RWPE2 (cell line): ENCODE measurements at regions not wholly inside any gene's neighbourhood (a gene's known extent, or its start where the extent isn't known, plus 50 kb on each side); places are given as distances from the start of the nearest gene placed in this dataset.

ENCODE experiments used
- ATAC-seq: fragments of 200-7000 bp; cut with Tn5 transposase; 3 replicates; pipeline ENCODE4 v1.9.1; 2021; ENCODE audit warnings: low read depth
- DNase-seq: peaks from one replicate; pipeline ENCODE4 v3.0.0-alpha.2; 2020; ENCODE audit warnings: low spot score
- H3K27ac ChIP-seq: fragments of 450-650 bp; 2 replicates; pipeline ENCODE4 v1.5.1; 2017; ENCODE audit warnings: mild to moderate bottlenecking; ENCODE audit not compliant: poor library complexity, severe bottlenecking
- H3K27me3 ChIP-seq: fragments of 250-450 bp; sonication (Bioruptor Pico); 2 replicates; pipeline ENCODE4 v1.5.1; 2021; ENCODE audit warnings: mild to moderate bottlenecking, moderate library complexity; ENCODE audit not compliant: insufficient read depth, poor library complexity, severe bottlenecking
- H3K36me3 ChIP-seq: fragments of 250-450 bp; sonication (Bioruptor Pico); 2 replicates; pipeline ENCODE4 v1.5.1; 2020; ENCODE audit warnings: low read depth, mild to moderate bottlenecking, moderate library complexity
- H3K4me1 ChIP-seq: fragments of 250-450 bp; sonication (Bioruptor Pico); 2 replicates; pipeline ENCODE4 v1.5.1; 2021; ENCODE audit warnings: mild to moderate bottlenecking, moderate library complexity; ENCODE audit not compliant: insufficient read depth, poor library complexity, severe bottlenecking
- H3K4me3 ChIP-seq: fragments of 250-450 bp; sonication (Bioruptor Pico); 2 replicates; pipeline ENCODE4 v1.5.1; 2021; ENCODE audit warnings: mild to moderate bottlenecking, moderate library complexity; ENCODE audit not compliant: severe bottlenecking
- H3K9me3 ChIP-seq: fragments of 250-450 bp; sonication (Bioruptor Pico); 2 replicates; pipeline ENCODE4 v1.5.1; 2021; ENCODE audit warnings: mild to moderate bottlenecking, moderate library complexity; ENCODE audit not compliant: severe bottlenecking
- TF ChIP-seq, protein P1 (sequence below): fragments of 450-650 bp; IDR thresholded peaks from one replicate; pipeline ENCODE4 v1.5.1; 2017; ENCODE audit warnings: mild to moderate bottlenecking, moderate library complexity; ENCODE audit not compliant: poor library complexity, severe bottlenecking

DNA sequence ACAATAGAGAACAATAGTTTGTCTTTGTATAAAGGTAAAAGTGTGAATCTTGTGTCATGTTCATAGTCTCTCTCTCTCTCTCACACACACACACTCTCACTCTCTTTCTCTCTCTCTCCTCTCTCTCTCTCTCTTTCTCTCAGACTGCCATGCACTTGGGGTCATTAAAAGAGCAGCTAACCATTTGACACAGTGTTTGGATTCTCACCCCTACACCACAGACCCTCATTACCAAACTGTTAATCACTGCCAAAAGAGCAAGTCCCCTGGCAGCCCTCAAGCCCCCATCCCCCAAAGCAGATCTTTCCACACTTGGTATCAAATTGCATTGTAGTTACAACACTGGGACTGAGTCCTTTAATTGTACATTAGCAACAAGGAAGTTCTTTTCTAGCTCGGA is 305.8 kb upstream of the RSPO3 start:
- Histone ChIP-seq H3K36me3 (no peaks in the 10 kb centered on the region), H3K9me3 (no peaks in the 10 kb centered on the region), H3K4me1 (no peaks in the 10 kb centered on the region), H3K27ac (no peak overlapping the region), H3K27me3 (no peaks in the 10 kb centered on the region), H3K4me3 (no peak overlapping the region)
- TF ChIP-seq, protein P1, sequence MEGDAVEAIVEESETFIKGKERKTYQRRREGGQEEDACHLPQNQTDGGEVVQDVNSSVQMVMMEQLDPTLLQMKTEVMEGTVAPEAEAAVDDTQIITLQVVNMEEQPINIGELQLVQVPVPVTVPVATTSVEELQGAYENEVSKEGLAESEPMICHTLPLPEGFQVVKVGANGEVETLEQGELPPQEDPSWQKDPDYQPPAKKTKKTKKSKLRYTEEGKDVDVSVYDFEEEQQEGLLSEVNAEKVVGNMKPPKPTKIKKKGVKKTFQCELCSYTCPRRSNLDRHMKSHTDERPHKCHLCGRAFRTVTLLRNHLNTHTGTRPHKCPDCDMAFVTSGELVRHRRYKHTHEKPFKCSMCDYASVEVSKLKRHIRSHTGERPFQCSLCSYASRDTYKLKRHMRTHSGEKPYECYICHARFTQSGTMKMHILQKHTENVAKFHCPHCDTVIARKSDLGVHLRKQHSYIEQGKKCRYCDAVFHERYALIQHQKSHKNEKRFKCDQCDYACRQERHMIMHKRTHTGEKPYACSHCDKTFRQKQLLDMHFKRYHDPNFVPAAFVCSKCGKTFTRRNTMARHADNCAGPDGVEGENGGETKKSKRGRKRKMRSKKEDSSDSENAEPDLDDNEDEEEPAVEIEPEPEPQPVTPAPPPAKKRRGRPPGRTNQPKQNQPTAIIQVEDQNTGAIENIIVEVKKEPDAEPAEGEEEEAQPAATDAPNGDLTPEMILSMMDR, result no peak
- ATAC-seq, result no peak
- no peak for DNase-seq

DNA sequence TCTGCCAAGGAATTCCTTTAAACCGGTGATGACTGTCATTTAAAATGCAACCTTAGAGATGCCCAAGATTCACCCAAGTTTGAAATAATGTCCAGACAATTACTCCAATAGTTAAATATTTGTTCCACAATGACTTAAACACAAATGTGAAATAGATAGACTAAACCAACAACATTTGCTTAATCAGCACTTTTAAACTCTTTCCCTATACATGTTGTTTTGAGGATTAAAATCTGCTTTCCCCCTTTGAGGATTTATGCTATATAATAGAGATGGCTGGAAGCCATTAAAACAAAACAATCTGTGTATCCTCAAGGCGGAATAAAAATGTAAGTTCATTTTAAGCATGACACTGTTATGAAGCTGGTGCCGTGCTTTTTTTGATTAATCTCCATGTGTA is 297.8 kb upstream of the RSPO3 start:
- Histone ChIP-seq H3K27ac (no peak overlapping the region), H3K4me3 (no peak overlapping the region), H3K27me3 (peaks cover 4% of the 10 kb centered on the region), H3K36me3 (no peaks in the 10 kb centered on the region), H3K9me3 (no peaks in the 10 kb centered on the region), H3K4me1 (no peaks in the 10 kb centered on the region)
- TF ChIP-seq, protein P1, result no peak
- no peak for DNase-seq
- ATAC-seq, result no peak

DNA sequence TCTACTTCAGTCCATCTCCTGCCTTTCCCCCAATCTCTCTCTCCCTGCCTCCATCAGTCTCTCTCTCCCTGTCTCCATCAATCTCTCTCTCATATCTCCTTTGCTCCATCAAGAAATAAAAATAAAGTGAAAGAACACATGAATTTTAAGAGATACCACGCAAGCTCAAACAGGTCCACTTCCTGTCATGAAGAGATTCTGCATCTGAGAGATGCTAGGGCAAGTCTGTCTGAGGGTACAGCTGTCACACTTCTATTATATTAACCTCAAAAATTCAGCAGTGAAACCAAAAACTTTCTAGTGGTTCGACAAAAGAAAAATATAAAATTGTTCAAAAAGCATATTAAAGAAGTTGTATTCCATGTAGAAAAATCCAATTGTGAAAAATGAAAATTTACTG is 296.8 kb upstream of the RSPO3 start:
- Histone ChIP-seq H3K4me3 (no peak overlapping the region), H3K27ac (no peak overlapping the region), H3K9me3 (no peaks in the 10 kb centered on the region), H3K4me1 (no peaks in the 10 kb centered on the region), H3K36me3 (no peaks in the 10 kb centered on the region), H3K27me3 (peaks cover 4% of the 10 kb centered on the region)
- ATAC-seq (no peak), DNase-seq (no peak)
- TF ChIP-seq, protein P1, result no peak

DNA sequence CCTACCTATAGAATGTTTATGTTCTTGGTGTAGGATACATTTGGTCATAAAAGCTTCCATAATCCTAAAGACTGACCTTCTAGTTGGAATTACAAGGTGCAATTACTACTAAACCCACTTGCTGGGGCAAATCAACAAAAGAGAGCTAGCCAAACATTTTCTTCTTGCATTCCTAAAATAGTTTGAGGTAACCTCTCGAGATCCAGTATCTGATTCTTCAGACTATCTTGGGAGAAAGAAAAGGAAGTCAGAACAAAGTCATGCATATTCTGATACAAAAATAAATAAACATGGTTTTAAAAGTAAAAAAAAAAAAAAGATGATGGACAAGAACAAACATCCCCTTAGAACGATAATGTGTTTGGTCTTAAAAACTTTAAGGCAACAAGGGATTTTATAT is 294.2 kb upstream of the RSPO3 start:
- TF ChIP-seq, protein P1, result no peak
- Histone ChIP-seq H3K4me1 (no peaks in the 10 kb centered on the region), H3K4me3 (no peak overlapping the region), H3K36me3 (no peaks in the 10 kb centered on the region), H3K27ac (no peak overlapping the region), H3K9me3 (no peaks in the 10 kb centered on the region), H3K27me3 (peaks cover 4% of the 10 kb centered on the region)
- ATAC-seq, result no peak
- no peak for DNase-seq

DNA sequence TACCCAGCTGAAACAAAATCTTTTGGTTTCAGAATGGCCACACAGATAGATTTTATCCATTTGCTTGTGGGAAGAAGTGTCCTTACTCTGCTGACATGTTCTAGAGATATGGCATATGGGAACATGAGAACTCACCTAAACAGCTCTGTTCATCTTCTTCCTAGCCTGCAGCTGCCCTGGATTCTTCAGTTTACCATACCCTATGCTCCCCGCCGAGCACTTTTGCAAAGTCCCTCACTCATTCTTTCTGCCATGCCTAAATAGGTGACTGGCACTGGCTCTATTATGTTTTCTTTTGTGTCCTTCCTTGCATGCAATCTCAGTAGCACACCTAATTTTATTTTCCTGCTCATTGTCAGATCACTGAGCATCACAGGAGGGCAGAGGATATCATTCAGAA is 293.7 kb upstream of the RSPO3 start:
- H3K36me3 ChIP-seq, result no peaks in the 10 kb centered on the region
- ATAC-seq (no peak), DNase-seq (no peak)
- no peaks in the 10 kb centered on the region for H3K4me1 ChIP-seq
- no peaks in the 10 kb centered on the region for H3K9me3 ChIP-seq
- no peak overlapping the region for H3K27ac ChIP-seq
- TF ChIP-seq, protein P1, result no peak
- no peak overlapping the region for H3K4me3 ChIP-seq
- peaks cover 4% of the 10 kb centered on the region for H3K27me3 ChIP-seq
